CD14-positive monocyte (primary cell): ENCODE measurements at regions not wholly inside any gene's neighbourhood (a gene's known extent, or its start where the extent isn't known, plus 50 kb on each side); places are given as distances from the start of the nearest gene placed in this dataset.

Experiments used
- DNase-seq, 3 donors: peaks; one replicate each; pipeline ENCODE4 v3.0.0-alpha.2; 2011 to 2022
- H2AFZ ChIP-seq: 2 replicates; pipeline ENCODE4 v1.6.0; 2012; ENCODE audit warnings: mild to moderate bottlenecking, low read depth, low read length, inconsistent platforms; ENCODE audit not compliant: insufficient read depth, poor library complexity, severe bottlenecking
- H3K27ac ChIP-seq, 2 donors: 1 replicate in 1 of 2; 2 replicates in 1 of 2; pipeline ENCODE4 v1.5.1; 2012 to 2013; ENCODE audit warnings: low read length in 2 of 2, control low read depth in 1 of 2, inconsistent platforms in 1 of 2, low read depth in 1 of 2, mild to moderate bottlenecking in 1 of 2
- H3K27me3 ChIP-seq, 2 donors: one replicate each; pipeline versions ENCODE4 v1.6.0 to v1.6.1; 2011 to 2013; ENCODE audit warnings: low read length in 2 of 2; ENCODE audit not compliant: control insufficient read depth in 2 of 2, insufficient read depth in 2 of 2
- H3K36me3 ChIP-seq, 2 donors: replicated peaks in 1 of 2; 1 replicate in 1 of 2; 2 replicates in 1 of 2; pipeline versions ENCODE4 v1.5.1 to v1.6.1; 2012 to 2013; ENCODE audit warnings: low read length in 2 of 2, control low read depth in 1 of 2, inconsistent platforms in 1 of 2, mild to moderate bottlenecking in 1 of 2; ENCODE audit not compliant: insufficient read depth in 2 of 2, control insufficient read depth in 1 of 2
- H3K4me1 ChIP-seq, 2 donors: 1 replicate in 1 of 2; 2 replicates in 1 of 2; pipeline versions ENCODE4 v1.5.1 to v1.6.1; 2012 to 2013; ENCODE audit warnings: low read length in 2 of 2, control low read depth in 1 of 2, inconsistent platforms in 1 of 2, mild to moderate bottlenecking in 1 of 2, moderate library complexity in 1 of 2; ENCODE audit not compliant: insufficient read depth in 2 of 2, control insufficient read depth in 1 of 2
- H3K4me2 ChIP-seq: replicated peaks from 2 replicates; pipeline ENCODE3; 2012; ENCODE audit warnings: low read length, moderate library complexity, mild to moderate bottlenecking; ENCODE audit not compliant: poor library complexity, severe bottlenecking; ENCODE audit errors: extremely low read depth
- H3K4me3 ChIP-seq, 3 experiments: fragments of 200-600 bp in 1 of 3; sonication (generic) in 1 of 3; replicated peaks in 1 of 3; 1 replicate in 2 of 3; 2 replicates in 1 of 3; pipeline ENCODE4 v1.5.1; 2011 to 2013; ENCODE audit warnings: low read length in 3 of 3, mild to moderate bottlenecking in 3 of 3, control low read depth in 2 of 3, low read depth in 2 of 3, inconsistent platforms in 1 of 3, moderate library complexity in 1 of 3
- H3K79me2 ChIP-seq: 2 replicates; pipeline ENCODE4 v1.6.0; 2012; ENCODE audit warnings: mild to moderate bottlenecking, control low read depth, inconsistent platforms, low read length, moderate library complexity; ENCODE audit not compliant: insufficient read depth
- H3K9ac ChIP-seq: 2 replicates; pipeline ENCODE4 v1.6.0; 2017; ENCODE audit warnings: low read length, mild to moderate bottlenecking; ENCODE audit not compliant: insufficient read depth, poor library complexity, severe bottlenecking
- H3K9me3 ChIP-seq, 2 donors: replicated peaks in 1 of 2; 1 replicate in 1 of 2; 2 replicates in 1 of 2; pipeline versions ENCODE4 v1.5.1 to v1.6.1; 2012 to 2013; ENCODE audit warnings: low read length in 2 of 2, control low read depth in 1 of 2; ENCODE audit not compliant: control insufficient read depth in 1 of 2, insufficient read depth in 1 of 2
- H4K20me1 ChIP-seq: 2 replicates; pipeline ENCODE4 v1.6.0; 2012; ENCODE audit warnings: mild to moderate bottlenecking, low read length, control low read depth, moderate library complexity; ENCODE audit not compliant: insufficient read depth
- H3K27ac Mint-ChIP-seq, 7 donors: one replicate each; pipeline ENCODE4 v1.8.0; 2020; ENCODE audit warnings: mild to moderate bottlenecking in 7 of 7, mixed read lengths in 7 of 7, moderate library complexity in 6 of 7, inconsistent platforms in 2 of 7
- H3K27me3 Mint-ChIP-seq, 3 donors: one replicate each; pipeline ENCODE4 v1.8.0; 2021 to 2022; ENCODE audit warnings: low read depth in 3 of 3, mild to moderate bottlenecking in 3 of 3, mixed read lengths in 3 of 3, moderate library complexity in 3 of 3, inconsistent platforms in 1 of 3
- H3K36me3 Mint-ChIP-seq, 2 donors: one replicate each; pipeline ENCODE4 v1.8.0; 2020; ENCODE audit warnings: mixed read lengths in 2 of 2, inconsistent platforms in 1 of 2, mild to moderate bottlenecking in 1 of 2
- H3K4me1 Mint-ChIP-seq: one replicate; pipeline ENCODE4 v1.8.0; 2020; ENCODE audit warnings: mild to moderate bottlenecking, mixed read lengths
- H3K4me3 Mint-ChIP-seq, 2 donors: one replicate each; pipeline ENCODE4 v1.8.0; 2020; ENCODE audit warnings: mild to moderate bottlenecking in 2 of 2, mixed read lengths in 2 of 2, moderate library complexity in 1 of 2
- H3K9me3 Mint-ChIP-seq, 7 donors: one replicate each; pipeline ENCODE4 v1.8.0; 2020 to 2022; ENCODE audit warnings: mixed read lengths in 7 of 7, mild to moderate bottlenecking in 6 of 7, moderate library complexity in 6 of 7, inconsistent platforms in 2 of 7
- CTCF ChIP-seq: fragments of 200-600 bp; IDR thresholded peaks from one replicate; pipeline ENCODE4 v1.8.0; 2022; ENCODE audit warnings: antibody characterized with exemption, mild to moderate bottlenecking
- WGBS: methylation state at CpG from one replicate; pipeline ENCODE4 v1.1.5; 2013; ENCODE audit warnings: missing lambda C conversion rate; ENCODE audit not compliant: insufficient coverage; 5-methylcytosine and 5-hydroxymethylcytosine counted together
- intact Hi-C, 2 donors: fragments of 100-400 bp; cut with micrococcal nuclease; formaldehyde crosslinking; loops; one replicate each; pipeline versions ENCODE4 v1.15.0 to v1.15.1; 2023

DNA sequence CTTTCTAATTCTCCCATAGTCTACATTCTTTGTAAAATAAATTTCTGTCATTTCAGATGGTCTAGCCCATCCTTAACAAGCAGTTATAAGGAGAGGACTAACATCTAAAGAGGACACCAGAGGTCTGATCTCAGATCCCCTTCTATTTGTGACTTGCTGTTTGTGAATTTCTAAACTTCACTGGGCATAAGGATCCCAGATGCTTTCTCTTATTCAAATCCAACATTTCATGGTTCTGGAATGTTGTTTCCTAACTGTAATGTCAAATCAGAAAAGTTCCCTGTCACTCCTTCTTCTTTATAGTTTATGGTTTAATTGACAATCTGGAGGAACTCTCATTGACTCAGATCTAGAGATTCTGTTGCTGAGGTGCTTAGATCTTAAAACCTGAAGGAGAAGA is 430.2 kb downstream of the MEIS1 start:
- no peak overlapping the region for H3K4me3 ChIP-seq
- no peak overlapping the region for H2AFZ ChIP-seq
- peaks cover 1 to 11% (median 5%) of the 10 kb centered on the region in 7 donors for H3K9me3 Mint-ChIP-seq
- no peaks in the 10 kb centered on the region for H3K36me3 Mint-ChIP-seq
- no peaks in the 10 kb centered on the region for H3K9me3 ChIP-seq
- no peak overlapping the region for H3K9ac ChIP-seq
- no peak for TF ChIP-seq CTCF
- no peak overlapping the region for H3K27ac ChIP-seq
- H3K4me1 ChIP-seq: no peaks in the 10 kb centered on the region
- no peak overlapping the region for H3K4me3 Mint-ChIP-seq
- H3K27ac Mint-ChIP-seq: no peak overlapping the region
- H4K20me1 ChIP-seq: no peaks in the 10 kb centered on the region
- no peaks in the 10 kb centered on the region for H3K27me3 ChIP-seq
- DNase-seq: no peak
- no peak overlapping the region for H3K4me2 ChIP-seq
- H3K4me1 Mint-ChIP-seq: no peaks in the 10 kb centered on the region
- intact Hi-C loops: no loop called here
- peaks cover 0 to 3% (median 0%) of the 10 kb centered on the region in 3 donors for H3K27me3 Mint-ChIP-seq
- H3K79me2 ChIP-seq: no peaks in the 10 kb centered on the region
- H3K36me3 ChIP-seq: no peaks in the 10 kb centered on the region

DNA sequence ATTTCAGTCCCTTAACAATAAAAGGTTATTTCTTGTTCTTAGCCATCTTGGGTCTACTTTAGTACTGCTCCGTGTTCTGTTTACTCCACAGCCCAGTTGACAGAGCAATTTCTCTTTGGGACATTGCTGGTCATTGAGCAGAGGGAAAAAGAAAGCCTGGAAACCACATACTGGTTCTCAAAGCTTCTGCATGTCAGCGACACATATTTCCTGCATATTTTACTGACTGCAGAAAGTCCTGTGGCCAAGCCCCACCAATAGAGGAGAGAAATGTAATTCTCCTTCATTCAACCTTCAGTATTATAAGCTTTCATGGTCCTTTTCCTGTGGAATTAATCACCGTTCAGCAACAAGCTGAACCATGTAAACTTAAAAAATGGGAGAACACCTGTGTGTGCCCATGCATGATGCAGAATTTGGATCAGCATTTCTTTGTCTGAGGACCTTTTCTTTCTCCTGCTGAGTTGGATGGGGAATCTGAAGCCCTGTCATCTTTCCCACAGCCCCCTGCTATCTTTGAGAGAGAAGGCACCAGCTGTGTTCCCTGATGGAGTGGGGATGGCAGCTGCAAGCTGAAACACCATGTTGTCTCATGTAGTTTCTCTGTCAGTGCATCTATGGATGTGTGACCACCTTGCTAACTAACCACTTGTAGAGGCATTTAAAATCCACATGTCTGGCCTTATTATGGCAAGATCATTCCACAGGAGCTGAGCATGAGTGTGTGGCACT is 431.6 kb downstream of the MEIS1 start:
- Histone ChIP-seq H3K4me1 (no peaks in the 10 kb centered on the region), H3K27me3 (no peaks in the 10 kb centered on the region), H4K20me1 (no peaks in the 10 kb centered on the region), H3K9ac (no peak overlapping the region), H3K9me3 (no peaks in the 10 kb centered on the region), H3K4me2 (no peak overlapping the region), H3K79me2 (no peaks in the 10 kb centered on the region), H3K4me3 (no peak overlapping the region), H3K27ac (no peak overlapping the region), H2AFZ (no peak overlapping the region), H3K36me3 (no peaks in the 10 kb centered on the region)
- Mint-ChIP-seq H3K4me1 (no peaks in the 10 kb centered on the region), H3K4me3 (no peak overlapping the region), H3K36me3 (no peaks in the 10 kb centered on the region), H3K27ac (no peak overlapping the region), H3K27me3 (peaks cover 0 to 3% (median 0%) of the 10 kb centered on the region in 3 donors), H3K9me3 (peaks cover 2 to 15% (median 7%) of the 10 kb centered on the region in 7 donors)
- intact Hi-C loops: no loop called here
- no CpG with 5 or more reads among the region's 3 CpGs for WGBS
- TF ChIP-seq CTCF: no peak
- no peak for DNase-seq
